Muscle of back (tissue), 3 donors: ENCODE measurements at regions not wholly inside any gene's neighbourhood (a gene's known extent, or its start where the extent isn't known, plus 50 kb on each side); places are given as distances from the start of the nearest gene placed in this dataset.
"Not testable (repeated sequence)": the region's sequence is repeated elsewhere in the genome, so short reads cannot be mapped to it uniquely, and the experiment has no call there.

Experiments
- DNase-seq, 3 donors: peaks; one replicate each; pipeline versions ENCODE4 v3.0.0 to v3.0.0-alpha.2; 2013

GRCh38 chr9:28101509-28101908 lies 528.2 kb upstream of the C9orf72 start:
- DNase-seq, result no peak

DNA sequence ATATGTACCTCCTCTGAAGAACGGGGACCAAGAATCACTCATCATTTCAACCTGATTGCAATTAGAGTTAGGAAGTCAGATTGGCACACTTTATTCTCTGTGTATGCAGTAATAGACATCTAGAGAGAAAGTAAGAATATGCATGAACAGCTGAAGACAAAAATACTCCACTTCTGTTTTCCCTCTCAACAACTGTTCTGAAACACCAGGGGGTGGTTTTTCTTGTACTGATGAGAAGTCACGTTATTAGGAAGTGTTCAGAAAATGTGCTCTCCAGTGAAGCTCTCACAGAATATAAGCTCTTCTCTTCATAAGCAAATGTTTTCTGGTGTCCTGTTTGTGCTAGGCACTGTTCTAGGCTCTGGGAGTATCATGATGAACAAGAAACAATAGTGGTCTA lies 531.7 kb upstream of the C9orf72 start:
- DNase-seq, result peak in 1 of 3 donors; percentile 6

DNA sequence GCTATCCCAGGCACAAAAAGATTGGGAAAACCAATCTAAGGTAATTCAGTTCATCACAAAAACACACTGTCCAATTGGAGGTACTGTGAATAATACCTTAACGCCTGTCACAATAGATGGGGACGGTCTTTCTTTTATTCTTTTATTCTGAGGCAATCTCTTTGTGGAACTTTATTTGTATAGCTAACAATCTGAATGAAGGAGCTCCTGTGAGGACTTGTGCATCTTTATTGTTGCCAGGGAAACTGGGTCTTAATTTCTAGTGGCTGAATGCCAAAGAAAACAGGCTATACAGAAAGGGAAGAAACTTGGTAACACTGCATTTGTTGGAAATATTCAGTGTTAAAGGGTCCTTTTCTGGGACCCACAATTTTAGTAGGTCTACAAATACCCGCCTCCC lies 546.9 kb upstream of the C9orf72 start:
- DNase-seq, result no peak

- DNase-seq, result no peak
Observed at GRCh38 chr9:28120626-28121025, 547.3 kb upstream of the C9orf72 start.

GRCh38 chr9:28121366-28121765 lies 548.1 kb upstream of the C9orf72 start:
- DNase-seq, result no peak

DNA sequence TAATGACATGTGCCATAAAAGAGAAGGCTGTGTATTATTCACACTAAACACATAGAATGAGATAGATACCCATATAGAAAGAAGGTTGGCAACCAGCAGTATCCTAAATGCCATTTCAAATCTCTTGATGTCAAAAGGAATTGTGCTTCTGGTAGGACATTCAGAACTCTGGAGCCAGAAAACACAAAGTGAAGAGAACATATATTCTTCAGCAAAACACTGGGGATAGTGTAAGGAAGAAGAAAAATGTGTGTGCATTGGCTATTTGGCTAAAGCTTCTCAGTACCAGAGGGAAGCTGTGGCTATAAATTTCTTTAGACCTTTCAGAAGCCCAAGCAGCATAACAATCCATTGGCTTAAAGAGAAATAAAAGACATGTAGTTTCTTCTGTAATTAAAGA lies 551.6 kb upstream of the C9orf72 start:
- no peak for DNase-seq

- no peak for DNase-seq
Observed at GRCh38 chr9:28127101-28127500, 553.8 kb upstream of the C9orf72 start.

GRCh38 chr9:28134446-28134976 lies 561.2 kb upstream of the C9orf72 start:
- no peak for DNase-seq

DNA sequence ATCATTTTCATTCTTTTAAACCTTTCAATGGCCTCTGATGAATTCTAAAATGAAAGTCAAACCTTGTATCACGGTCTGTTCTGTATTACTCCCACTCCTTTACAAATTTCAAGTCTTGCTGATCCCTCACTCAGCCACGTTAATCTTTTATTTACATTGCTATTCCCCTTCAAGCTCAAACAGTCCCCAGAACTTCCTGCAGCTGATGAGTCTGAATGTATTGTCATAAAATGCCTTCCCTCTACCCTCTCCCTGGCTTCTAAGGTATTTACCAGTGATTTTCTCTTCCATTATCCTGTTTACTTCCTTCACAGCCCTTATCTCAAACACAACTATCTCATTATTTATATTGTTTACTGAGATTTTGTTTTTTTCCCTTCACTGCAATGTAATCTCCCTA lies 562.3 kb upstream of the C9orf72 start:
- DNase-seq, result no peak

- DNase-seq, result no peak
Observed at GRCh38 chr9:28136113-28136512, 562.8 kb upstream of the C9orf72 start.

GRCh38 chr9:28147430-28147829 lies 574.1 kb upstream of the C9orf72 start:
- not testable (repeated sequence) for DNase-seq

DNA sequence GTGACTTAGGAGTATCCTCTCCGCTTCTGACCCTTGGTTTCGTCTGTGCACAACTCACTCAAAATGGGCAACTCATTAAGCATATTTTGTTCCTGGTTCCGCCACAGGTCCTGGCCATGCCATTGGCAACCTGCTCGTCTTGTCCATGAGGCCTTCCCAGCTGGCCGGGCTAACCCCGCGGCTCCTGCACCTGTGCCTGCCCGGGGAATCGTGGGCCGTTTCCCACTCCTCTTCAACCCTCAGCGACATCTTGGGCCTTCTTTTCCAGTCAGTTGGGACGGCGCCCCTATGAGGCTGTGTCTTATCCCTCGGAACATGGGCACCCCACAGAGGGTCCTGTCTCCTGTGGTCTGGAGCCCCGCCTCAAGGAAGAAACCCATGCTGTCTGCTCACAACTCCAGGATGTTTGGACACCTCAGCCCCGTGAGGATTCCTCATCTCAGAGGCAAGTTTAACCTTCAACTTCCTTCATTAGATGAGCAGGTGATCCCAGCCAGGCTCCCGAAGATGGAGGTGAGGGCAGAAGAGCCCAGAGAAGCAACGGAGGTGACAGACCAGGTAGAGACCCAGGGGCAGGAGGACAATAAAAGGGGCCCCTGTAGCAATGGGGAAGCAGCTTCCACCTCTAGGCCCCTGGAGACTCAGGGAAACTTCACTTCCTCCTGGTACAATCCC lies 574.8 kb upstream of the C9orf72 start:
- DNase-seq, result not testable (repeated sequence)

DNA sequence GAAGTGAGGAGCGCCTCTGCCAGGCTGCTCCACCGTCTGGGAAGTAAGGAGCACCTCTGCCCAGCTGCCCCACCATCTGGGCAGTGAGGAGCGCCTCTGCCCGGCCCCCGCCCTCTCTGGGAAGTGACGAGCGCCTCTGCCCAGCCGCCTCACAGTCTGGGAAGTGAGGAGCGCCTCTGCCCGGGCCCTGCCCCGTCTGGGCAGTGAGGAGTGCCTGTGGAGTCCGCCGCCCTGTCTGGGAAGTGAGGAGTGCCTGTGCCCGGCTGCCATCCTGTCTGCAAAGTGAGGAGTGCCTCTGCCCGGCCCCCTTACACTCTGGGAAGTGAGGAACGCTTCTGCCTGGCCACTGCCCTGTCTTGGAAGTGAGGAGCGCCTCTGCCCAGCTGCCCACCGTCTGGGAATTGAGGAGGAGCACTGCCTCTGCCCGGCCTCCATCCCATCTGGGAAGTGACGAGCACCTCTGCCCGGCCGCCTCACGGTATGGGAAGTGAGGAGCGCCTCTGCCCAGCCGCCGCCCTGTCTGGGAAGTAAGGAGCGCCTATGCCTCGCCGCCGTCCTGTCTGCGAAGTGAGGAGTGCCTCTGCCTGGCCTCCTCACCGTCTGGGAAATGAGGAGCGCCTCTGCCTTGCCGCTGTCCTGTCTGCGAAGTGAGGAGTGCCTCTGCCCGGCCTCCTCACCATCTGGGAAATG lies 576.2 kb upstream of the C9orf72 start:
- DNase-seq, result not testable (repeated sequence)

DNA sequence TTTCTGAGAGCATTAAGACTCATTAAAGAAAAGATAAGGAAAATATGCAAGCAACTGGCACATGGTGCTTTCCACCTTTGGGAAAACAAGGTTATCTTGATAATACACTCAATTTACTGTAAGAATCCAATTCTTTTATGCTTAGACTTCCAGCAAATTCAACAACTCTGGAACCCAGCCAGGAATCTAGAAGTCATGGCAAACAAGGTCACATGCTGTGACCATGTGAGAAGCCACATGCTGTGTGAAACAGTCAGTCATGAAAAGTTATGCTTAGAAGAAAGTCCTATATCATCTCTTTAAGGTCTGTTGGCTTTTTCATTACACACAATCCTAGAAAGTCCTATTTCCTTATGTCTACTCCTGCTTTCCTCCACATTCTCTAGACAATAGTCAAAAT lies 581.8 kb upstream of the C9orf72 start:
- DNase-seq, result peak in 1 of 3 donors; percentile 9

DNA sequence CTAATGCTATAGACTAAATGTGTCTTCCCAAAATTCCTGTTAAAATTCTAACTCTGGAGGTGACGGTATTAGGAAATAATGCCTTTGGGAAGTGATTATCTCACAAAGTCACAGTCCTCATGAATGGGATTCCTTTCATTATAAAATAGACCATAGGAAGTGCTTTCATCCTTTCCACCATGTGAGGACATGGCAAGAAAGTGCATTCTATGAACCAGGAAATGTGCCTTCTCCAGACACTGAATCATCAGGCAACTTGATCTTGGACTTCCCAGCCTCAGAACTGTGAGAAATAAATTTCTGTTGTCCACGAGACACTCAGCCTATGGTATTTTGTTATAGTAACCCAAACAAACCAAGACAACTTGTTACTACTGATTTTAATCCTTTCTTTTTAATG lies 582.4 kb upstream of the C9orf72 start:
- no peak for DNase-seq

DNA sequence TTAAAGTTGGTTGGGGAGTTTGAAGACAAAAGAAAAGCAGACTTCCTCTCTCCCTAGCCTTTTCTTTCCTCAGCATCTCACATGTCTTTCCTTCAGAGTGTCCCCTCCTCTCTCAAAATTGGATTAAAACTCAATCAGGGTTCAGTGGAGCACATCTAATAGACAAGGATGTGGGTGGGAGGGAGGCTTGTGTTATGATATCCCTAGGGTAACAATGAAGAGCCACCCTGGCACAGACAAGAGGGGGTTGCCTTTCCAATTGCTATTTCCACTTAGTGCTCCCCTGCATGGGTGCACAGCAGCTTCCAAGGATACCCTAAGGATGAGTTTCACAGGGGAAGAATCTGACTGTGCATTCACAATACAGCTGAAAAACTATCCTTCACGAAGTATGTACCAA lies 585.2 kb upstream of the C9orf72 start:
- DNase-seq, result no peak

DNA sequence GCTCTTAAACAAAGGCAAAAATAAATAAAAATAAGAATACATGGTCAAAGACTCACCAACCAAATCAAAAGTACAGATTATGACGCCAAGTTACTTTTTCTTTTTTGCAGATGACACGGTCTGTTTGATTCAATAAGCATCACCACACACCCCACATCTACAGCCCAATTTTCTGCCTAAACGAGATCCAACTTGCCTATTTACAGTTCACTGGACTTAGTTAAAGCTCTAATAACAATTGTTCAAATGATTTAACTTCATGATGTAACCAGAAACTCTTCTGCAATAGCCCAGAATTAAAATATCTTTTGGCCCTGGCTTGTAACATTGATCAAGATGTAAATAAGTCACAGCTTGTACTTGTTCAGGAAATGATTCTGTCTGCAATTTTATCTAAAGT lies 590.3 kb upstream of the C9orf72 start:
- DNase-seq, result no peak

DNA sequence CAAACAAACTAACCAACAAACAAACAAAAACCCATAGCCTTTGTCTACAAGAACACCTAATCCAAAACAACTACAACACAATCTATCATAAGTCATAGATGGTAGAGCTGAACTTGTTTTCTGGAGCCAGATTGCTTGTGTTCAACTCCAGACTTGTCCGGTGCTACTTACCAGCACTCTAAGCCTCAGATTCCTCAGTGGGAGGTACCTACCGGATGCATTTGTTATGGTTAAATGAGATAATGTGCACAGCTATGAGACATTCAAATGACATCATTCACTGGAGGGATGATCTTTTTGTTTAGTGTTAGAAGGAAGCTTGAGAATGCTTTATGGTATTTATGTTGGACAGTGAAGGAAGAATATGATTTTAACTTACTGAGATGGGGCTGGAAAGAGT lies 592.9 kb upstream of the C9orf72 start:
- no peak for DNase-seq

- no peak for DNase-seq
Observed at GRCh38 chr9:28177142-28177541, 603.9 kb upstream of the C9orf72 start.

DNA sequence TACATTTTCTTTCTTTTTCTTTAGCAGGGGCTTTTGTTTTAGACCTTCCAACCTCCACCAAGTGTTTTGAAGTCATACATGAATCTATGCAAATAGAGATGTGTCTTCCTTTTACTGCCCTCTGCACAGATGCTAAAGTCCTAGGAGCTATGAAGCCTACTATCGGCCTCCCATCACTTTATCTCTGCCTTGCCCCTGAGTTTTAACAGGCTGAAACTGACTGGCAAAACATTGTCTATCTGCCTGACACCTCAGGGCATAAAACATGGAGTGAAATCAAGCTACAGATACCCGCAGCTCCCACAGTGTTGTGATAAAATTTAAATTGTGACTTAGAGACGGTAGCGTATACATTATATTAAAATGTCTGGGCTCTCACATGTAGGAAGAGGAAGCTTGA lies 604.6 kb upstream of the C9orf72 start:
- no peak for DNase-seq

- no peak for DNase-seq
Observed at GRCh38 chr9:28179893-28180292, 606.6 kb upstream of the C9orf72 start.

DNA sequence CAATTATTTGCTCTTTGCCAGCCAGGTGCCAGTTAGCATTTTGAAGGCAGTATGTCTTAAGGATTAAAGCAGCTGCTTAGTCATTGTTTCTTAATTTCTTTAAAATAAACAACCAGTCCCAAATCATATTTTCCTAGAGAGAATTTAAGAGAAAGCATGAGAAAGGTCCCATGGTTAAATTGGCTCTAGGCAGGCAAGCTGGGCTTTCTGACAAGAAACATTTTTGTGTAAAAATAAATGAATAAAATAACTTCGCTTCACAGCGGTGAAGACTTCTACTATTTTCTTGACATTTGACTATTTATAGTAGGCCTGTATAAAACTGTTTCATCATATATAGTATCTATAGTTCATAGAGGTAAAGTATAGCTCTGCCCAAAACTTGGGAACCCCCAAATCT lies 617.7 kb upstream of the C9orf72 start:
- DNase-seq, result peak; percentile 14 to 53 (median 27)

GRCh38 chr9:28197653-28198052 lies 624.4 kb upstream of the C9orf72 start:
- DNase-seq, result no peak

GRCh38 chr9:28203036-28203435 lies 629.8 kb upstream of the C9orf72 start:
- DNase-seq, result no peak
